Jurkat, Clone E6-1 (cell line): ENCODE measurements at regions not wholly inside any gene's neighbourhood (a gene's known extent, or its start where the extent isn't known, plus 50 kb on each side); places are given as distances from the start of the nearest gene placed in this dataset.
A peak's percentile ranks its signal among the peaks of the same experiment; 100 is the strongest.
"Not testable (repeated sequence)": the region's sequence is repeated elsewhere in the genome, so short reads cannot be mapped to it uniquely, and the experiment has no call there.

ENCODE experiments used
- DNase-seq: peaks from one replicate; pipeline ENCODE4 v3.0.0-alpha.2; 2011; ENCODE audit warnings: low read depth, low spot score
- H3K4me3 ChIP-seq: 2 replicates; pipeline ENCODE4 v1.5.1; 2011; ENCODE audit warnings: mild to moderate bottlenecking, low read length, control low read depth, moderate library complexity

- H3K4me3 ChIP-seq, DNase-seq: not testable (repeated sequence)
These were observed 207.8 kb downstream of the USP6NL start for GRCh38 chr10:11403646-11404045.

GRCh38 chr10:11403116-11403515 is 208.3 kb downstream of the USP6NL start:
- H3K4me3 ChIP-seq: peak overlapping the region; percentile 30
- DNase-seq: peak; percentile 95

- DNase-seq: no peak
- no peak overlapping the region for H3K4me3 ChIP-seq
These were observed 209.1 kb downstream of the USP6NL start for GRCh38 chr10:11402392-11402791.

- no peak overlapping the region for H3K4me3 ChIP-seq
- no peak for DNase-seq
These were observed 209.9 kb downstream of the USP6NL start for GRCh38 chr10:11401264-11402235.

GRCh38 chr10:11397980-11398580 is 213.4 kb downstream of the USP6NL start:
- H3K4me3 ChIP-seq: no peak overlapping the region
- no peak for DNase-seq

GRCh38 chr10:11397077-11397965 is 214.1 kb downstream of the USP6NL start:
- DNase-seq: no peak
- no peak overlapping the region for H3K4me3 ChIP-seq

- DNase-seq: no peak
- no peak overlapping the region for H3K4me3 ChIP-seq
These were observed 215.0 kb downstream of the USP6NL start for GRCh38 chr10:11396311-11396955.

- no peak for DNase-seq
- no peak overlapping the region for H3K4me3 ChIP-seq
These were observed 215.7 kb downstream of the USP6NL start for GRCh38 chr10:11395581-11396310.

GRCh38 chr10:11395161-11395560 is 216.3 kb downstream of the USP6NL start:
- H3K4me3 ChIP-seq: no peak overlapping the region
- no peak for DNase-seq

- H3K4me3 ChIP-seq: no peak overlapping the region
- DNase-seq: no peak
These were observed 217.6 kb downstream of the USP6NL start for GRCh38 chr10:11393858-11394257.

- DNase-seq: no peak
- H3K4me3 ChIP-seq: no peak overlapping the region
These were observed 218.7 kb downstream of the USP6NL start for GRCh38 chr10:11392776-11393175.

GRCh38 chr10:11388996-11389395 is 222.5 kb downstream of the USP6NL start:
- no peak overlapping the region for H3K4me3 ChIP-seq
- no peak for DNase-seq

- no peak overlapping the region for H3K4me3 ChIP-seq
- DNase-seq: no peak
These were observed 223.8 kb downstream of the USP6NL start for GRCh38 chr10:11387551-11388222.

GRCh38 chr10:11387044-11387443 is 224.4 kb downstream of the USP6NL start:
- DNase-seq: no peak
- H3K4me3 ChIP-seq: no peak overlapping the region
